GM21576 (cell line): ENCODE measurements at regions not wholly inside any gene's neighbourhood (a gene's known extent, or its start where the extent isn't known, plus 50 kb on each side); places are given as distances from the start of the nearest gene placed in this dataset.
"Not testable (repeated sequence)": the region's sequence is repeated elsewhere in the genome, so short reads cannot be mapped to it uniquely, and the experiment has no call there.

Experiments used
- ATAC-seq: cut with Tn5 transposase; IDR thresholded peaks from one replicate; pipeline ENCODE4 v1.9.1; 2021; ENCODE audit warnings: mild to moderate bottlenecking, moderate library complexity; ENCODE audit not compliant: unreplicated experiment

DNA sequence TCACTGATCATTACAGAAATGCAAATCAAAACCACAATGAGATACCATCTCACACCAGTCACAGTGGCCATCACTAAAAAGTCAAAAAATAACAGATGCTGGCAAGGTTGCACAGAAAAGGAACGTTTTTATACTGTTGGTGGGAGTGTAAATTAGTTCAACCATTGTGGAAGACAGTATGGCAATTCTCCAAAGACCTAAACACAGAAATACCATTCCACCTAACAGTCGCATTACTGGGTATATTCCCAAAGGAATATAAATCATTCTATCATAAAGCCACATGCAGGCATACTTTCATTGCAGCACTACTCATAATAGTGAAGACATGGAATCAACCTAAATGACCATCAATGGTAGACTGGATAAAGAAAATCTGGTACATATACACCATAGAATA lies 83.2 kb upstream of the ARID5B start:
- ATAC-seq, result not testable (repeated sequence)

DNA sequence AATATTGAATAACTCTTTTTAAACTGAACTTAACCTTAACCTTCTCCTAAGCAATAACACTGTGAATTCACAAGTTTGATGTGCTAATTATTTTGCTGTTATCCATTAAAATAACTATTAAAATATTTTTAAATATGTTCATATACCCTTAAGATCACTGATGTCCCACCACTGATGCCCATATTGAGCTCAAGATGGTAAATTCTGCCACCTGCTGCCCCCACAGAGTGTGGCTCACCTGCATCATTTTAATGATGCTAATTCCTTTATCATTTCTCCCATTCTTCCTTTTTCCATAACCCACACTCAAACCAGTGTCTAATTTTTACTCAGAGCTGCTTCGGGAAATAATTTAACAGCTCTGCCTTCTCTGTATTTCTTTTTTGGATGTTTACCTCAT lies 82.3 kb upstream of the ARID5B start:
- no peak for ATAC-seq

GRCh38 chr10:61821153-61821552 lies 80.3 kb upstream of the ARID5B start:
- ATAC-seq, result no peak

GRCh38 chr10:61821693-61822092 lies 79.8 kb upstream of the ARID5B start:
- no peak for ATAC-seq

DNA sequence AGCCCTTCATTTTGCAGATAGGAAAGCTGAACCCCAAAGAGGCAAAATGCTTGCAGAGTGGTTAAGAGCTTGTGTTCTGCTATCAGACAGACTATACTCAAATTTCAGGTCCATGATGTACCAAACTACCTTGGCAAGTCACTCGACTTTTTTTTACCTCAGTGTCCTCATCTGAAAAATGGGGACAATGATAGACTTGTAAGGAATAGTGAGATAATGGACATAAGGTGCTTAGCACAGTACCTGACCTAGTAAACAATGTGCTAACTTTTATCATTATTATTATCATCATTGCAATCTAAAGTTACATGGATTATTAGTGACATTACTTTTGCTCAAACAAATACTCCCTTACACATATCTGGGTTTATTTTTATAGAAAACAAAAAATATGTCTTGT lies 79.4 kb upstream of the ARID5B start:
- no peak for ATAC-seq

DNA sequence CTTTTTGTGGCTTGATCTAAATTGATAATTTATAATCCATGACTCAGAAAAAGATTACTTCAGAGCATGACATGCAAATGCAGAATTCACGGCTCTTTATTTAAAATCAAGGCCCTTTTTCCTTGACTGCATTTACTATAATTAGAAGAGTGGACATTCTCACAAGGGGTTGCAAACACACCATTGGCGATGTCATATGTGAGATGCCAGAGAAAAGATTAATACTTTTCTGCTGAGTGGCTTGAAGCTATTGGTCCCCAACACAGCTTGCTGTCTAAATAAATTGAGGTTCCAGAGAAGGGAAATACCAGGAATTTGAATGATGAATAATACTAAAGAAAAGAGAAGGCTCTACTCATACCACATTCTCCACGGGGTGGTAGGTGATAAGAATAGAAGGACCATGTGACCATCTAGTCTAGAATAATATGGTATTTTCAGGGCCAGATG lies 78.7 kb upstream of the ARID5B start:
- ATAC-seq, result no peak

DNA sequence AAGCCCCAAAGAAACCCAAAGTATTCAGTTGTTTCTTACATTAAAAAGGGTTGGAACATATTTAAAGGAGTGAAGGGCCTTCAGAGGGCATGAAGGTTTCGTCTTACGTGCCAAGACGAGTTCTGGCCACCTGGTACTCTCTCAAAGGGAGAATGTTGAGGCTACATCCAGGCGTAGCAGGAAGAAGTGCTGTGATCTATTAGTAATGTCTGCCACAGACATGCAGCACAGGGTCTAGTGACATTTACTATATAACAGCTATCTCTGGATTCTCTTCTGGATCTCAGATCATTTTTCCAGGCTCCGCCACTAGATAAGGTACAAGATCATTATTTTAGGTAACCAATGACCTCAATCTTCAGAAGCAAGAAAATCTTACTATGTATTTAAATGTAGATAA lies 76.5 kb upstream of the ARID5B start:
- ATAC-seq, result no peak

GRCh38 chr10:61825628-61826027 lies 75.9 kb upstream of the ARID5B start:
- ATAC-seq, result no peak

DNA sequence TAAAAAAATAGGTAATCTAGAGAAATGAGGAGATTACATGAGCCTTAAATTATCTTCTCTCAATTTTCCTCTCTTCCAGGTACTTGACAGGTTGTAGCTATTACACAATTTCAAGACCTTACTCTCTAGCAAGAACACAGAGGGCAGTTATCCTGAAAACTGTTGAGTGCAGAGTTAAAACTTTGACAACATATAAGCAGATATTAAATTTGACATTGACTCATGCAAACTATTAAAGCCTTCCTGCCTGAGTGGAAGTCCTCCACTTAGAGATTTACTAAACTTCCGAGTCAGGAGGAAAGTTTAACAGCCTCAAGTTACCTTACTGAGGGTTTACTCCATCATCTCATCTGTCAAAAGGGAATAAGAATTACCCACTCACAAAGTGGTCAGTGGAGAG lies 73.5 kb upstream of the ARID5B start:
- ATAC-seq, result no peak

DNA sequence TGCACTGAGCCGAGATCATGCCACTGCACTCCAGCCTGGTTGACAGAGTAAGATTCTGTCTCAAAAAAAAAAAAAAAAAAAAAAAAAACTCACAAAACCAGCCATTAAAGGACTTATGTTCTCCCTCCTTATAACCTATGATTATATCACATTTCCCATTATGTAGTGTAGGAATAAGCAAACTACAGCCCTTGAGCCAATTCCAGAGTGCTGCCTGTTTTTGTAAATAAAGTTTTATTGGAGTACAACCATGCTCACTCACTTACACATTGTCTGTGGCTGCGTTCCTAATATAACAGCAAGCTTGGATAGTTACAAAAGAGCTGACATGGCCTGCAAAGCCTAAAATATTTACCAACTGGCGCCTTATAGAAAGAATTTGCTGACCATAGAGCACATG lies 72.7 kb upstream of the ARID5B start:
- ATAC-seq, result no peak

DNA sequence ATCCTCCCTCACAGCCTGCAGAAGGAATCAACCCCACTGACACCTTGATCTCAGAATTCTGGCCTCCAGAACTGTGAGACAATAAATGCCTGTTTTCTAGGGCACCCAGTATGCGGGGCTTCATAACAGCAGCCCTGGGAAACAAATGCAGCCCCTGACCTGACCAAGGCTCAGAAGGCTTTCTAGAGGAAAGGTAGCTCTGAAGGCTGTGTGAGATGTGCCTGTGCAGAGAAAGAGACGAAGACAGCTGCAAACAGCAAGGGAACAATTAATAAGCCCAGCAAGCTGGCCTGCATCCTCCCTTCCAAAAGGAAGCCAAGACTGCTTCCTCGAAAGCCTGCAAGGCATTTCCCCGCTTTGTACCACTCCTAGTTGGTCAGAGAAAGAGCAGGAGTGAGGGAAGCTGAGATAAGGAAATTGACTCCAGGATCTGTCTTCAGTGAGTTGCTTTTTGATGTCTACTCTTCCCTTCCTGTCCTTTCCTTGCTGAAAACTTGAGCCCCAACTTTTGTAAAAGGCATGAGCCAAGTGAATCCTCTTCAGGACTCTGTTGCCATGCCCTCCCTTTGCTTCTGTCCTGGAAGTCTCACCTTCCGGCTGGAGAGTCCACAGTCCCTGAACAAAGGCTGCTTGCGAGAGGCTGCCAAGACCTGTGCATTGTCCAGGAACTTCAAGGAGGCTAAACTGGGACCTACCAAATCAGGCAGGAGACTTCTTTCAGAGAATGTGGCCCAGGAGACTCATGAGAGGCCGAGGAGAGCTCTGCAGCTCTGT lies 71.2 kb upstream of the ARID5B start:
- ATAC-seq, result no peak

- ATAC-seq, result no peak
Observed at GRCh38 chr10:61830846-61831273, 70.6 kb upstream of the ARID5B start.

DNA sequence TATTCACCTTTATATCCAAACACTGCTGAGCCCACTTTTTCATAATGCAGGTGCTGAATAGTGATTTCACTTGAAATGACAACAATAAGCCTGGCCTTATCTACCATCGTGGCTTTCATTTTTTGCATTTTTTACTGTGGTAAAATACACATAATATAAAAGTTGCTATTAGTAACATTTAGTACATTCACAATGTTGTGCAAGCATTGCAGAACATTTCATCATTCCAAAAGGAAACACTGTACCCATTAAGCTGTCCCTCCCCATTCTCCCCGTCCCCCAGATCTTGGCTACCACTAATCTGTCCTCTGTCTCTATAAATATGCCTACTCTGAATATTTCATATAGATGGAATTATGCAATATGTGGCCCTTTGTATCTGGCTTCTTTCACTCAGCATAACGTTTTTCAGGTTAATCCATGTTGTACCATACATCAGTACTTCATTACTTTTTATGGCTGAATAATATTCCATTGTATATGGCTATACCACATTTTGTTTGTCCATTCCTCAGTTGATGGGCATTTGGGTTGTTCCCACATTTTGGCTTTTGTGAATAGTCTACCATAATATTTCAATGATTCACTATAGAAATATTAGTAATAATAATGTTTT lies 68.5 kb upstream of the ARID5B start:
- ATAC-seq, result no peak

GRCh38 chr10:61834519-61834918 lies 67.0 kb upstream of the ARID5B start:
- ATAC-seq, result no peak

DNA sequence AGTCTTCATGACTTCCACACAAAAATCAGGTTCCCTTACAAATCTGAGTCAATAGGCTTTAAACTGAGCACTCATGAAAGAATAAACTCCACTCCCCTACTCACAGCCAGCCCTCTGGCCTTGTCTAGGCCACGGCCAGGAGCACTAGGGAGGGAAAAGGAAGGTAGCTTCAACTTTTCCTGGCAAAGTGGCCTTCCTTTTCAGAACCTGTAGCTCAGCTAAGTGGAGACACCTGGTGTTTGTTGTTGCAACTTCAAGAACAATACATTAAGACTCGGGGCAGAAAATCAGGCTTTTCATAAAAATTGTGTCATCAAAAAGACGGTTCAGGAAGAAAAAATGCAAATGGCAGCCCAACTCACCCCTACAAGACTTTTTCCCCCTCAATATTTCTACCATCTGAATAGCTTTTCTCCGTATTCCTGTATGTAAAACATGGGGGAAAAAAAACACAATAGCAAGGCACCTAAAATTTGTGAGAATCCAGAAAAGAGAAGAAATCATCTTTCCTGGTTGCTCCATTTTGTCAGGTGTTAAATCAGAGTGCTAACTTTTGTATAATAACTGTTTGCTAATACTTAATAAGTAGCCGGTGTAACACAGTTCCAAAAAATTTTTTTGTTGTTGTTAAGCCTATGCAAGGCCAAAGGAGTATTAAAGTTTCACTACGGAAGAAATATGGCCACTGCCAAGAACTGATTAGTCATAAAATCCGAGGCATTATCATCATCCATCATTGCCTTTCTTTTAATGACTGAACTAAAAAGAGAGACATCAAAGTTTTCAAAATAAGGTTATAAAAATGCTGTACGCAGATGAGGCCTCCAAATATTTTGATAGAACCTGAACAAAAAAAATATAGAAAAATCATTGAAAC lies 66.2 kb upstream of the ARID5B start:
- no peak for ATAC-seq

GRCh38 chr10:61835946-61836887 lies 65.3 kb upstream of the ARID5B start:
- no peak for ATAC-seq

DNA sequence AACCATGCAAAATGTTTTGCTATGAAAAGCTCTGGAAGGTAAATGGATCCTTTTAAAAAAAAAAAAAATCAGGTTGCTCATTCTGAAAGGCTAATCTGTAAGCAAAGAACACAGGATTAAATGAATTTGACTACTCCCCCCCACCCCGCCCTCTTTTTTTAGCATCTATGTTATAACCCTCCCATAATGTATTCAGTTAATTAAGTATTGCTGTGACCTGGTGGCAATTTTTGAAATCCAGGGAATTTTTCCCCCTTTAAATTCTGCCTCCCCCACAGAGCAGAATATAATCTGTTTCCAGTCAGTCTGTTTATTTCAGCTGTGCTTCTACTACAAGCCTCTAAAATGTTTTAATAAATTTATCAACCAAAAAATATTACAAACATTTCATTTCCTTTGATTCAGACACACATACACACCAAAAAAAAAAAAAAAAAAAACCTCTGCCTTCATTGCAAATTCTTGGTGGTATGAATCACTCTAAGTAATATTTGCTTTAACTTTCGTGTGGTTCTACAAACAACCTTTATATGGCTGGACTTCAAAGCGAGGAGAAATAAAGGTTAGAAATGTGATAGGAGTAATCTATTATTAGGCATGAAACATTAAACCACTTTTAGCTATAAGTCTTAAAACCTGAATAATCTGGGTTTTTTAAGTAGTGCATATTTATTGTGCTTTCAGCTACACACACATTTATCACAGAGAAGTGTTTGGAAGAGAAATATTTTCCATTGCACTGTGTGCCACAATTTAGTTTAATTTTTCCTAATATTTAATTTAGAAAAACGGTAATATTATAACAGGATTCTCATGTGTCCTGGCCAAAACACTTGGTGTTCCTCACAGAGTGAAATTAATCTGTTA lies 64.4 kb upstream of the ARID5B start:
- ATAC-seq, result no peak

GRCh38 chr10:61837755-61838171 lies 63.7 kb upstream of the ARID5B start:
- ATAC-seq, result no peak

DNA sequence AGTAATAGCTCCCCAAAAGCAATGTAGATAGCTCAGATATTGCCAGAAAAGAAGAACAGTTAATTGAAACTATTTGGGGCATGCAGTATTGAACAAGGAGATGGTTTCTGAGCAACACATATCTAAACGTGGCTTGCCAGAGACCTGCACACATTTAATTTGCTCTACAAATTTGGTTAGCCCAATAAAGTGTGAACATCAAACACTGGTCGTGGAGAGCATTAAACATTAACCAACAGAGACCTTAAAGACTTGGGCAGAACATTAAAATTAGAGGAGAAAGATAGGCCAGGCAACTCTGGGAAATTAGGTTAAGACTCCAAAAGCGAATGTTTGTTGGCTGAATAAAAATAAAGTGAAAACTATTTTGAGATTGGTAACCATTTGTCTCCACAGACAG lies 61.6 kb upstream of the ARID5B start:
- ATAC-seq, result no peak

DNA sequence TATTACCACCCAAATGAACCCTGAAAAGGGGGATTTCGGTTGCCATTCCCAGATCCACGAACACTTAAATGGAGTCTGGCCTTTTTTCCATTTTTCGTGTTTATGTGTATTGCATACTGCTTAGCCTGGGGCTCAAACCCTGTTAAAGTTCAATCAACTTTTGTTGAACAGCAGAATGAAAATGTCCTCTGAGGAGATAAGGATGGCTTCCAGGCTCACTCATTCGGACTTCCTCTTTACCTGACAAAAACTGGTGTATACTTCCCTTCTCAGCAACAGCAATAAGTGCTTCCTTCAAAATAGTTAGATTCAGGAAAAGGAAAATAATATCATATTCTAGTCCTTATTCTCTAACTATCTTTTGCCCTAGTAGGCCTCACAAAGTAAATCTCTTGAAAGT lies 61.1 kb upstream of the ARID5B start:
- no peak for ATAC-seq
